ENCODE measurements at regions not wholly inside any gene's neighbourhood (a gene's known extent, or its start where the extent isn't known, plus 50 kb on each side); places are given as distances from the start of the nearest gene placed in this dataset.

- DNase-seq (ENCODE audit: low read depth in 2 of 2), result no peak
- Histone ChIP-seq H3K4me2 (ENCODE audit: extremely low read depth, insufficient read depth, low read length) (no peak overlapping the region), H2AFZ (ENCODE audit: low read length) (no peak overlapping the region), H4K20me1 (ENCODE audit: control insufficient read depth, extremely low read depth, insufficient read depth, low read length) (no peaks in the 10 kb centered on the region), H3K4me3 (replicated peaks in 1 of 4; ENCODE audit: control extremely low read depth in 1 of 4, insufficient read depth in 1 of 4, low read depth in 3 of 4, low read length in 4 of 4) (no peak overlapping the region), H3K27ac (ENCODE audit: insufficient read depth, low read length) (no peak overlapping the region), H3K9ac (ENCODE audit: insufficient read depth, low read length) (no peak overlapping the region), H3K9me3 (ENCODE audit: control insufficient read depth, insufficient read depth, low read depth, low read length) (no peaks in the 10 kb centered on the region), H3K79me2 (ENCODE audit: control insufficient read depth, insufficient read depth, low read length) (no peaks in the 10 kb centered on the region), H3K4me1 (ENCODE audit: control insufficient read depth, extremely low read depth, insufficient read depth, low read length) (no peaks in the 10 kb centered on the region), H3K27me3 (ENCODE audit: control insufficient read depth, insufficient read depth, low read length) (no peaks in the 10 kb centered on the region), H3K36me3 (ENCODE audit: control insufficient read depth, insufficient read depth, low read length) (no peaks in the 10 kb centered on the region)
- TF ChIP-seq EZH2 (IDR thresholded peaks at IDR 0.05; ENCODE audit: low read length, missing control alignments) (no peak), CTCF (conservative IDR thresholded peaks at IDR 0.05 in 1 of 2, IDR thresholded peaks at IDR 0.05 in 1 of 2; ENCODE audit: low read depth in 1 of 2, low read length in 2 of 2) (no peak)
Observed at GRCh38 chr6:15077961-15078360, 167.9 kb upstream of the JARID2 start.

GRCh38 chr6:15079288-15079817, 166.5 kb upstream of the JARID2 start:
- H3K4me3 ChIP-seq (replicated peaks in 1 of 4; ENCODE audit: control extremely low read depth in 1 of 4, insufficient read depth in 1 of 4, low read depth in 3 of 4, low read length in 4 of 4), result no peak overlapping the region
- DNase-seq (ENCODE audit: low read depth in 2 of 2), result no peak
- H3K27ac ChIP-seq (ENCODE audit: insufficient read depth, low read length), result no peak overlapping the region
- H3K36me3 ChIP-seq (ENCODE audit: control insufficient read depth, insufficient read depth, low read length), result no peaks in the 10 kb centered on the region
- TF ChIP-seq EZH2 (IDR thresholded peaks at IDR 0.05; ENCODE audit: low read length, missing control alignments) (no peak), CTCF (conservative IDR thresholded peaks at IDR 0.05 in 1 of 2, IDR thresholded peaks at IDR 0.05 in 1 of 2; ENCODE audit: low read depth in 1 of 2, low read length in 2 of 2) (no peak)
- H3K79me2 ChIP-seq (ENCODE audit: control insufficient read depth, insufficient read depth, low read length), result no peaks in the 10 kb centered on the region
- H3K9ac ChIP-seq (ENCODE audit: insufficient read depth, low read length), result no peak overlapping the region
- no peaks in the 10 kb centered on the region for H4K20me1 ChIP-seq (ENCODE audit: control insufficient read depth, extremely low read depth, insufficient read depth, low read length)
- no peak overlapping the region for H2AFZ ChIP-seq (ENCODE audit: low read length)
- H3K27me3 ChIP-seq (ENCODE audit: control insufficient read depth, insufficient read depth, low read length), result no peaks in the 10 kb centered on the region
- no peaks in the 10 kb centered on the region for H3K4me1 ChIP-seq (ENCODE audit: control insufficient read depth, extremely low read depth, insufficient read depth, low read length)
- no peaks in the 10 kb centered on the region for H3K9me3 ChIP-seq (ENCODE audit: control insufficient read depth, insufficient read depth, low read depth, low read length)
- no peak overlapping the region for H3K4me2 ChIP-seq (ENCODE audit: extremely low read depth, insufficient read depth, low read length)

GRCh38 chr6:15080895-15081294, 165.0 kb upstream of the JARID2 start:
- Histone ChIP-seq H3K4me2 (ENCODE audit: extremely low read depth, insufficient read depth, low read length) (no peak overlapping the region), H4K20me1 (ENCODE audit: control insufficient read depth, extremely low read depth, insufficient read depth, low read length) (no peaks in the 10 kb centered on the region), H3K79me2 (ENCODE audit: control insufficient read depth, insufficient read depth, low read length) (no peaks in the 10 kb centered on the region), H3K27me3 (ENCODE audit: control insufficient read depth, insufficient read depth, low read length) (no peaks in the 10 kb centered on the region), H3K27ac (ENCODE audit: insufficient read depth, low read length) (no peak overlapping the region), H3K4me3 (replicated peaks in 1 of 4; ENCODE audit: control extremely low read depth in 1 of 4, insufficient read depth in 1 of 4, low read depth in 3 of 4, low read length in 4 of 4) (no peak overlapping the region), H3K4me1 (ENCODE audit: control insufficient read depth, extremely low read depth, insufficient read depth, low read length) (no peaks in the 10 kb centered on the region), H3K36me3 (ENCODE audit: control insufficient read depth, insufficient read depth, low read length) (no peaks in the 10 kb centered on the region), H3K9ac (ENCODE audit: insufficient read depth, low read length) (no peak overlapping the region), H2AFZ (ENCODE audit: low read length) (no peak overlapping the region), H3K9me3 (ENCODE audit: control insufficient read depth, insufficient read depth, low read depth, low read length) (no peaks in the 10 kb centered on the region)
- no peak for DNase-seq (ENCODE audit: low read depth in 2 of 2)
- no peak for TF ChIP-seq CTCF (conservative IDR thresholded peaks at IDR 0.05 in 1 of 2, IDR thresholded peaks at IDR 0.05 in 1 of 2; ENCODE audit: low read depth in 1 of 2, low read length in 2 of 2)
- no peak for TF ChIP-seq EZH2 (IDR thresholded peaks at IDR 0.05; ENCODE audit: low read length, missing control alignments)
